ENCODE measurements at regions not wholly inside any gene's neighbourhood (a gene's known extent, or its start where the extent isn't known, plus 50 kb on each side); places are given as distances from the start of the nearest gene placed in this dataset.

DNA sequence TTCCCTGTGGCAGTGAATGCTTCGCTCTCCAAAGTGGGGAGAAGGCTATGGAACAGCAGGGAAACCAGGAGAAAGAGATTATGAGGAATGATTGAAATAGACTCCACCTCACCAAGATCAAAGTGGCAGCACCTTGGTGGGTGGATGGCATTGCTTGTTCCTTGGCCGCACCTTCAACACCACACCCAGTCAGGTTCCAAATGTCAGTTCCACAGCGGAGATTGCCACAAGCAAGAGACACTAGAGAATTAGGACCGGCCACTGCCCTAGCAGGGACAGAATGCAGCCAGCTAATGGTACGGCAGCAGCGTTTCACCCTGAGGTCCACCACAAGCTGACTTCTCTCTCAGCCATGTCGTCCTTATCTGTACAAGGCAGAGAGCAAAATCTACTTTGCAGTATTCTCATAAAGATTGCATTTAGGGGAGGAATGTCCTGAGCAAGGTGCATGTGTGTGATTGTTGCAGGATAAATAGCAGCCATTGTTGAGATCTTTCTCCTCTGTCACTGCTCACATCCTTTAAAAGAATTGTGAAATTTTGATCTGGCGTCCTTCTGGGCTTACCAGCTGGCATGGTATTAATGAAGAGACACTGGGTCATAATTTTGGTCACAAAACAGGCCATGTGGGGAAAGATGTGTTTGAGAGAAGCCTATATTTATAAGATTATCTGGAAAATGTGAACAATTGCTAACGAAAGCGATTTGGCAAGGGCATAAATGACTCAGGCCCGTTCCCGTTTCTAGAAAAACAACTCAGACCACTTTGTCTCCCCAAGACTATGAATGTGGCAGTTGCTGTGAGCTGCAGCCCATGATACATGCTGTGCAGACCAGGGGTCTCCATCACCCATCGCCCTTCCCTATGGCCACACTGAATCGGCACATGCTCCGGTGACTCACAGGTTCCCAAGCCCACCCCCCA, 228.6 kb upstream of the ID2 start:
- H3K9ac ChIP-seq (ENCODE audit: low read depth in 1 of 2, low read length in 2 of 2), result no peak overlapping the region
- H3K4me1 ChIP-seq (ENCODE audit: control insufficient read depth in 2 of 2, insufficient read depth in 2 of 2, low read length in 2 of 2), result peaks cover 7 to 22% of the 10 kb centered on the region in 2 donors
- no peaks in the 10 kb centered on the region for H3K9me3 ChIP-seq (ENCODE audit: control insufficient read depth in 2 of 2, low read length in 2 of 2)
- peak overlapping the region in 1 of 2 donors; percentile 2 for H3K4me3 ChIP-seq (ENCODE audit: low read length in 2 of 2)
- no peaks in the 10 kb centered on the region for H3K36me3 ChIP-seq (ENCODE audit: control insufficient read depth in 2 of 2, insufficient read depth in 2 of 2, low read length in 2 of 2)
- H3K27me3 ChIP-seq (ENCODE audit: control insufficient read depth in 2 of 2, insufficient read depth in 2 of 2, low read length in 2 of 2), result no peaks in the 10 kb centered on the region
- H3K27ac ChIP-seq (ENCODE audit: low read depth in 2 of 2, low read length in 2 of 2), result peak overlapping the region; percentile 21 to 67

DNA sequence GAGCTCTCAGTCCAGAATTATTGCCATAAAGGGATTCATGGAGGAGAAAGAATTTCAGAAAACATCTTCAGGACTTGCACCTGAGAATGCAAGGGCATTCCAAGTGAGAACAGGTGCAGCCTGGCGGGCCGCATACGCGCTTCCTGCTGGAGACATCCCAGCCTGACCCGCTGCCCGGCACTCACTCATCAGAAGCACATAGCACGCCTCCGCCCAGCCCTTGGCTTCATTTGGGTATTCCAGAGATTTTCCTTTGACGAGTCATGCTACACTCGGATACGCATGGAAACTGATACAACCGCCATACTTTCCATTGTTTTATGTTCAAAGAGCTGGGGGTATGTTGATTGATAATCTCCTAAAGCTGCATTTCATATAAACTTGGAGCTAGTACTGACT, 228.0 kb upstream of the ID2 start:
- H3K9me3 ChIP-seq (ENCODE audit: control insufficient read depth in 2 of 2, low read length in 2 of 2), result no peaks in the 10 kb centered on the region
- H3K36me3 ChIP-seq (ENCODE audit: control insufficient read depth in 2 of 2, insufficient read depth in 2 of 2, low read length in 2 of 2), result no peaks in the 10 kb centered on the region
- H3K9ac ChIP-seq (ENCODE audit: low read depth in 1 of 2, low read length in 2 of 2), result no peak overlapping the region
- no peaks in the 10 kb centered on the region for H3K27me3 ChIP-seq (ENCODE audit: control insufficient read depth in 2 of 2, insufficient read depth in 2 of 2, low read length in 2 of 2)
- peaks cover 7 to 28% of the 10 kb centered on the region in 2 donors for H3K4me1 ChIP-seq (ENCODE audit: control insufficient read depth in 2 of 2, insufficient read depth in 2 of 2, low read length in 2 of 2)
- no peak overlapping the region for H3K4me3 ChIP-seq (ENCODE audit: low read length in 2 of 2)
- H3K27ac ChIP-seq (ENCODE audit: low read depth in 2 of 2, low read length in 2 of 2), result no peak overlapping the region

DNA sequence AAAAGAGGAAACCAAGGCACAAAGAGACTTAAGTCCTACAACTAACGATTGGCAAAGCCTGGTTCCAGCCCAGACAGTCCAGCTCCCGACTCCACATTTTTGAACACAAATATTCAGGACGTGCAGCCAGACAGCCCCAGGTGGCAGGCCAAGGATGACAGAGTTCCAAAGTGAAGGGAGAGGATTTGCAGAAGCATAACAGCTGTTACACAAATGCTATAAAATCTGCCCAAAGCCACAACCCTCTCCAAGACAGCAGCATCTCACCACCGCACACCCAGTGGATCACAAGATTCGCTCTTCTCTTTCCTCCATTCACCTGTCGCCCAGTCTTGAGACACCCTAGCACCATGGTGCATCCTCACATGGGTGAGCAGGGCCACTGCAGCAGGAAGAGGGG, 227.1 kb upstream of the ID2 start:
- no peaks in the 10 kb centered on the region for H3K36me3 ChIP-seq (ENCODE audit: control insufficient read depth in 2 of 2, insufficient read depth in 2 of 2, low read length in 2 of 2)
- no peak overlapping the region for H3K9ac ChIP-seq (ENCODE audit: low read depth in 1 of 2, low read length in 2 of 2)
- no peak overlapping the region for H3K4me3 ChIP-seq (ENCODE audit: low read length in 2 of 2)
- peaks cover 7 to 28% of the 10 kb centered on the region in 2 donors for H3K4me1 ChIP-seq (ENCODE audit: control insufficient read depth in 2 of 2, insufficient read depth in 2 of 2, low read length in 2 of 2)
- no peak overlapping the region for H3K27ac ChIP-seq (ENCODE audit: low read depth in 2 of 2, low read length in 2 of 2)
- H3K27me3 ChIP-seq (ENCODE audit: control insufficient read depth in 2 of 2, insufficient read depth in 2 of 2, low read length in 2 of 2), result no peaks in the 10 kb centered on the region
- H3K9me3 ChIP-seq (ENCODE audit: control insufficient read depth in 2 of 2, low read length in 2 of 2), result no peaks in the 10 kb centered on the region

- H3K4me1 ChIP-seq (ENCODE audit: control insufficient read depth in 2 of 2, insufficient read depth in 2 of 2, low read length in 2 of 2), result peaks cover 7 to 28% of the 10 kb centered on the region in 2 donors
- no peak overlapping the region for H3K4me3 ChIP-seq (ENCODE audit: low read length in 2 of 2)
- no peaks in the 10 kb centered on the region for H3K9me3 ChIP-seq (ENCODE audit: control insufficient read depth in 2 of 2, low read length in 2 of 2)
- H3K36me3 ChIP-seq (ENCODE audit: control insufficient read depth in 2 of 2, insufficient read depth in 2 of 2, low read length in 2 of 2), result no peaks in the 10 kb centered on the region
- H3K27ac ChIP-seq (ENCODE audit: low read depth in 2 of 2, low read length in 2 of 2), result peak overlapping the region; percentile 23 to 58
- H3K9ac ChIP-seq (ENCODE audit: low read depth in 1 of 2, low read length in 2 of 2), result peak overlapping the region in 1 of 2 donors; percentile 6
- no peaks in the 10 kb centered on the region for H3K27me3 ChIP-seq (ENCODE audit: control insufficient read depth in 2 of 2, insufficient read depth in 2 of 2, low read length in 2 of 2)
These were observed 226.4 kb upstream of the ID2 start for GRCh38 chr2:8455236-8456150.

- peak overlapping the region in 1 of 2 donors; percentile 42 for H3K9ac ChIP-seq (ENCODE audit: low read depth in 1 of 2, low read length in 2 of 2)
- H3K4me3 ChIP-seq (ENCODE audit: low read length in 2 of 2), result no peak overlapping the region
- no peaks in the 10 kb centered on the region for H3K36me3 ChIP-seq (ENCODE audit: control insufficient read depth in 2 of 2, insufficient read depth in 2 of 2, low read length in 2 of 2)
- no peaks in the 10 kb centered on the region for H3K27me3 ChIP-seq (ENCODE audit: control insufficient read depth in 2 of 2, insufficient read depth in 2 of 2, low read length in 2 of 2)
- no peaks in the 10 kb centered on the region for H3K9me3 ChIP-seq (ENCODE audit: control insufficient read depth in 2 of 2, low read length in 2 of 2)
- H3K4me1 ChIP-seq (ENCODE audit: control insufficient read depth in 2 of 2, insufficient read depth in 2 of 2, low read length in 2 of 2), result peaks cover 7 to 28% of the 10 kb centered on the region in 2 donors
- peak overlapping the region; percentile 58 to 74 for H3K27ac ChIP-seq (ENCODE audit: low read depth in 2 of 2, low read length in 2 of 2)
These were observed 225.4 kb upstream of the ID2 start for GRCh38 chr2:8456151-8457091.

GRCh38 chr2:8457092-8457481, 224.8 kb upstream of the ID2 start:
- H3K36me3 ChIP-seq (ENCODE audit: control insufficient read depth in 2 of 2, insufficient read depth in 2 of 2, low read length in 2 of 2), result no peaks in the 10 kb centered on the region
- H3K9me3 ChIP-seq (ENCODE audit: control insufficient read depth in 2 of 2, low read length in 2 of 2), result no peaks in the 10 kb centered on the region
- peak overlapping the region in 1 of 2 donors; percentile 42 for H3K9ac ChIP-seq (ENCODE audit: low read depth in 1 of 2, low read length in 2 of 2)
- H3K4me3 ChIP-seq (ENCODE audit: low read length in 2 of 2), result peak overlapping the region; percentile 44 to 66
- H3K27me3 ChIP-seq (ENCODE audit: control insufficient read depth in 2 of 2, insufficient read depth in 2 of 2, low read length in 2 of 2), result no peaks in the 10 kb centered on the region
- peak overlapping the region; percentile 71 to 76 for H3K27ac ChIP-seq (ENCODE audit: low read depth in 2 of 2, low read length in 2 of 2)
- H3K4me1 ChIP-seq (ENCODE audit: control insufficient read depth in 2 of 2, insufficient read depth in 2 of 2, low read length in 2 of 2), result peaks cover 7 to 28% of the 10 kb centered on the region in 2 donors

- peaks cover 0 to 23% of the 10 kb centered on the region in 2 donors for H3K4me1 ChIP-seq (ENCODE audit: control insufficient read depth in 2 of 2, insufficient read depth in 2 of 2, low read length in 2 of 2)
- H3K9ac ChIP-seq (ENCODE audit: low read depth in 1 of 2, low read length in 2 of 2), result peak overlapping the region; percentile 47 to 49
- H3K27me3 ChIP-seq (ENCODE audit: control insufficient read depth in 2 of 2, insufficient read depth in 2 of 2, low read length in 2 of 2), result no peaks in the 10 kb centered on the region
- H3K9me3 ChIP-seq (ENCODE audit: control insufficient read depth in 2 of 2, low read length in 2 of 2), result no peaks in the 10 kb centered on the region
- H3K36me3 ChIP-seq (ENCODE audit: control insufficient read depth in 2 of 2, insufficient read depth in 2 of 2, low read length in 2 of 2), result no peaks in the 10 kb centered on the region
- H3K27ac ChIP-seq (ENCODE audit: low read depth in 2 of 2, low read length in 2 of 2), result peak overlapping the region; percentile 71 to 76
- peak overlapping the region; percentile 44 to 66 for H3K4me3 ChIP-seq (ENCODE audit: low read length in 2 of 2)
These were observed 224.0 kb upstream of the ID2 start for GRCh38 chr2:8457699-8458502.

DNA sequence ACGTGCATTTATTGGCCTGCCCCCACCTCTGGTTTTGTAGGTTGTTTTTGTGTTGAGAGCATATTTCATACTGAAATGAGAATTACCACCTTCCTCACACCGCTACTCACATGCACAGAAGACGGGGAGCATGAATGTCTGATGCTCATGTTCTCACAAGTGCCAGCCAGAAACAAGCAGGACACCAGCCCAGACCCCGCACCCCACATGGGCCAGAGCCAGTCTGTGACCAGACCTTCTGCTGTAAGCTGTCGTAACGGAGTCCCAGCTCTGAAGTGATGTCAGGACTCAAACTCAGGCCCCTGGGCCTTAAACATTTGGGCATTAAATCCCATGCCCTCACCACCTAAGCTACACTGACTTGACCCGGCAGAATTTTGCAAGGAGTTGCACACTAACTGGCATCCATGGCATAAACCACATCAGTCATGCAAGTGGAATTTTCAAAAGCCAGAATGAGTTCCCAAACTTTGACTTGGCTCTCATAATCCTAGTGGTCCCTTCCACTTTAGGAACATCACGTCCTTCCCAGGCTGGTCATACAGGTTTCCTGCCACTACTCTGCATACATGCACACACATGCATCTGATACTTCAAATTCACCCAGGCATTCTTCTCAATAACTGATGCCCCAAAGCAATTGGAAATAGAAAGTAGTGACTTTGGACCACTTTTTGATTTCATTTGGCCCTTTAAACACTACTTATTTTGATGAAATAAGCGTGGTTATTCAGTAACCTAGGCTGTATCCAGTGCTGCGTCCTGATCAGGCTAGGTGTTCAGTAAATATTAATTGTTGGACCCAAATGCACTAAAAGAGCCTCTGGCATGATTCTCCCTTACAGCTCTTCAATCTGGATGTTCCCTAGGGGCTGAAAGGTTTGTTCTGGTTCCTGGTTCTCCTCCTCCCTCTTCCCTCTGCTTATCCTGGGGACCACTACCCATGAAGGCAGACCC, 223.1 kb upstream of the ID2 start:
- Histone ChIP-seq H3K9me3 (ENCODE audit: control insufficient read depth in 2 of 2, low read length in 2 of 2) (no peaks in the 10 kb centered on the region), H3K9ac (ENCODE audit: low read depth in 1 of 2, low read length in 2 of 2) (no peak overlapping the region), H3K4me3 (ENCODE audit: low read length in 2 of 2) (no peak overlapping the region), H3K36me3 (ENCODE audit: control insufficient read depth in 2 of 2, insufficient read depth in 2 of 2, low read length in 2 of 2) (no peaks in the 10 kb centered on the region), H3K4me1 (ENCODE audit: control insufficient read depth in 2 of 2, insufficient read depth in 2 of 2, low read length in 2 of 2) (peaks cover 0 to 15% of the 10 kb centered on the region in 2 donors), H3K27ac (ENCODE audit: low read depth in 2 of 2, low read length in 2 of 2) (peak overlapping the region in 1 of 2 donors; percentile 76), H3K27me3 (ENCODE audit: control insufficient read depth in 2 of 2, insufficient read depth in 2 of 2, low read length in 2 of 2) (no peaks in the 10 kb centered on the region)
